HG03045 (cell line): ENCODE measurements at regions not wholly inside any gene's neighbourhood (a gene's known extent, or its start where the extent isn't known, plus 50 kb on each side); places are given as distances from the start of the nearest gene placed in this dataset.
"Not testable (repeated sequence)": the region's sequence is repeated elsewhere in the genome, so short reads cannot be mapped to it uniquely, and the experiment has no call there.

ENCODE experiments used
- ATAC-seq: cut with Tn5 transposase; IDR thresholded peaks from one replicate; pipeline ENCODE4 v1.9.1; 2021; ENCODE audit warnings: mild to moderate bottlenecking, moderate library complexity; ENCODE audit not compliant: unreplicated experiment

- ATAC-seq, result no peak
These were observed 226.4 kb upstream of the MON1B start for GRCh38 chr16:76964464-76965154.

GRCh38 chr16:76970087-76970744, 220.8 kb upstream of the MON1B start:
- ATAC-seq, result no peak

GRCh38 chr16:76970745-76971099, 220.3 kb upstream of the MON1B start:
- ATAC-seq, result no peak

DNA sequence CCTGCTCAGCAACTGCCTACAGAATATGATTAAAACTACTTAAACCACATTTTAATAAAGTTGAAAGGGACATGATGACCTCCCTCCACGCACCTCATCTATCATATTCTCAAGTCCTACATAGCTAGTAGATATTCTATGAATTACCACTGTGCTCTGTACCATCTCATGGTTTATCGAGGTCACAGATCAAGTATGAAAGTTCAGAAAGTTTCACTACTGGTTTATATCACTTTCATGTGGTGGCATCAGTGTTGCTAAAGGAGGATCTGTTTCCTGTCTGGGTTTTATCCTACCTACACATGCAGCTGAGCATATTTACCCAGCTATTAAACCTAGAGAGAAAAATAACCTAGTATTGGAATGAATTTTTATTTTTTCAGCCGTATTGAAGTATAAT, 214.9 kb upstream of the MON1B start:
- ATAC-seq, result no peak

- ATAC-seq, result no peak
These were observed 214.2 kb upstream of the MON1B start for GRCh38 chr16:76976756-76977155.

- no peak for ATAC-seq
These were observed 206.8 kb upstream of the MON1B start for GRCh38 chr16:76984196-76984595.

DNA sequence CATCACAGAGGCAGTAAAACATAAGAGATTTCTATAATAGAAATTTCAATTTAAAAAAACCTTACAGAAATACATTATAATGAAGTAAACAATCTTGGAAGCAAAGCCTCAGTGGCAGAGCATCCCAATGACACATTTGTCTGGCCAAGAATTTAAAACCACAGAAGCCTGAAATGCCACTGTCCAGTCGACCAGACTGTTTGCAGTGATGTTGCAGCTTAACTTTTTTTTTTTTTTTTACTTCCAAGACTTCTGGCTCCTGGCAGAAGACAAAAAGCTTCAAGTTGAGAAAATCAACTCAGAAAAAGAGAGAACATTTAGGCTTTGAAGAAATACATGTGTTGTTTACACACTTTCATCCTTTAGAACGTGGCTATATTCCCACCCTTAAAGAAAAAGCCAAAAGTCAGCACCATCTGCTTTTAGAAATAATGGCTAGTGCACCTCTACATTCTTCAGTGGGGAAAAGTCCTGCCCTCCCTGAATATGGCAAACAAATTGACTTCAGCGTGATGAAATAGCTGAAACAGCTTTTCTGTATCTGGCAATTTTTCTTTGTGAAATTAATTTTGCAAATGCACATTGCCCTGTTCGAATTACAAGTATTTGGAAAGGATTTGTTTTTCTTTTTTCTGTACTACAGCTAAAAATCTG, 205.5 kb upstream of the MON1B start:
- ATAC-seq, result no peak

DNA sequence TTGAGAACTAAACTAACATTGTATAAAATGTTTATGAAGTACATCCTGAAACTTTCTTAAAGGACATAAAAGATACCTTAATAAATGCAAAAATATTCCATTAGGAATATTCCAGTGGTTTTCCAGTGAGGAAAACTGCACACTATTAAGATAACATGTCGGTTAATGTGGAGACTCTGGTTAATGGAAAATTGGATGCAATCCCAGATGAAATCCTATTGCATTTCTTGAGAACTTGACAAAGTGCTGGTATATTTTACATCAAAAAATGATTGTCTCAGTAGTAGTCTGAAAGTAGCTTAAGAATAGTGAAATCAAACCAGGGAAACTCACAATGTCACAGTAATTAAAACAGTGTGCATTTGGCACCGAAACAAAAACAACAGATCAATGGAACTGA, 202.5 kb upstream of the MON1B start:
- ATAC-seq, result no peak

- ATAC-seq, result no peak
These were observed 188.3 kb upstream of the MON1B start for GRCh38 chr16:77002644-77003043.

DNA sequence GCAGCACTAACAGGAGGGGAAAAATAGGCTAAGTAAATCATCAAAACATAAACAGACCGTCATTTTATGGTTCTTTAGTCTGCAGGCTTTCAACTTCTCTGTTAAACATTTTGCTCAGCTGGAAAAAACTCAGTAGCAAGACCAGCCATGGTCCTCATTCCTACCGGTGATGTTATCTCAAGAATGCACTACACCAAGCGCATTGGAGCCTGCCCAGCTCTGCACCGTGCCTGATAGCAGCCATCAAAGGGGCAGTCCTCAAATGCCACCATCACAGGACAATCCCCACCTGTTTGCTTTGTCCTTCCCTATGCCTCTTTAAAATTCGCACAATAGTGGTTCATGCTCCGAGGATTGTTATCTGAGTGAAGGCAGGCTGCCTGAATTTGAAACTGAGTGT, 181.5 kb upstream of the MON1B start:
- ATAC-seq, result no peak

DNA sequence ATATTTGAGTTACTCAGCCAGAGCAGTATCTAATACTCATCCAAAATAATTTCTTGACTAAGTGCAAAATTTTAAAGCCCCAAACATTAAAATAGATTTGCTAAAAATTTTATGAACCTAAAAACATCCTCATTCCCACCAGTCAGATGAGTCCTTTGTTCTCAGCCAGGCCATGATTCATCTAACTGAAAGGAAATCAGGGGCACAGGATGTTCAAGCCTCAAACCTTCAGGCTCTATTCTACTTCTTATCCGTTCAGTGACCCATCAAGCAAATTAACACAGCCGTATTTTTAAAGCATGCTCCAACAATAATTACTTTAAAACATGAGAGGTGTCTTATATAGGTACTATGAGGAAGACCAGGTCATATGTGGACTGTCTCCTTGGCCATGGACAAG, 176.5 kb upstream of the MON1B start:
- no peak for ATAC-seq

DNA sequence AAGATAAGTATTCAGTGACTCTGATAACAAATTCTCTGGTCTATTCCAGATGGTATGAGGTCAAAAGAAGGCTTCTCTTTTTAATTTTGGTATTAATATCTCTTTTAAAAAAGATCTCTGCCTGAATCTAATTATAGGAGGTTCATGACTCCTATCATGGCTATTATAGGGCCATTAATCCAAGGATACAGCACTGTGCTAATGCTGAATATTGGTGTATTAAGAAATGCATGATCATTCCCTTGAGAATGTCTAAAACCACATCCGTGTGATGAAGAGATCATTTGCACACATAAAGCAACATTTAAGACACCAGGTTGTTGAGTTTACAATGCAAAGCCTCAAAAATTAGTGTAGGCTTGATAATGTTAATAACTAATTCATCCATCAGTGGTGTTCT, 160.4 kb upstream of the MON1B start:
- ATAC-seq, result no peak

GRCh38 chr16:77033516-77033915, 157.5 kb upstream of the MON1B start:
- ATAC-seq, result no peak

DNA sequence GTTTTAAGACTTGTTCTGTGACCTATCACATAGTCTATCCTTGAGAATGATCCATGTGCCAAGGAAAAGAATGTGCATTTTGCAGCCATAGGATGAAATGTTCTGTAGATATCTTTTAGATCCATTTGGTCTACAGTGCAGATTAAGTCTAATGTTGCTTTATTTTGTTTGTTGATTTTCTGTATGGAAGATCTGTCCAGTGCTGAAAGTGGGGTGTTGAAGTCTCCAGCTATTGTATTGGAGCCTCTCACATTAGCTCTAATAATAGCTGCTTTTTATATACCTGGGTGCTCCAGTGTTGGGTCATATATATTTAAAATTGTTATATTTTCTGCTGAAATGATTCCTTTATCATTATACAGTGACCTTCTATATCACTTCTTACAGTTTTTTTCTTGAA, 155.6 kb upstream of the MON1B start:
- no peak for ATAC-seq

DNA sequence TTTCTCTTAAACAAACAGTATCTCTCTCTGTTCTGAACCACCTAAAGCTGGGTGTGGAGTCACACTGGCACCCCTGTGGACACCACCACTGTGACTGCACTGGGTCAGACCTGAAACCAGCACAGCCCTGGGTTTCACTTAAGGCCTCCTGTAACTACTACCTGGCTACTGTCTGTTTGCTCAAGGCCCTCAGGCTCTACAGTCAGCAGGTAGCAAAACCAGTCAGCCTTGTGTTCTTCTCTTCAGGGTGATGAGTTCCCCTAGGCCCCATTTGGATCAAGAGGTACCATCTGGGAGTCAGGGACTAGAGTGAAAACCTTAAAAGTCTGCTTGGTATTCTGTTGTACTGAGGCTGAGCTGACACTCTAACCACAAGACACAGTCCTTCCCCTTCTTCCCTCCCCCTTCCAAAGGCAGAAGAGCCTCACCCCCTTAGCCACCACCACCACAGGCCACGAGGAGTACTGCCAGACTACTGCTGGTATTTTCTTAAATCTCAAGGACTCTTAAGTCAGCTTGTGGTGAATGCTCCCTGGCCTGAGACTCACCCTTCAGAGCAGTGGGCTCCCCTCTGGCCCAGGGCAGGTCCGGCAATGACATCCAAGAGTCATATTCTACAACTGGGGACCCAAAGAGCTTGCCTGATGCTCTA, 153.2 kb upstream of the MON1B start:
- ATAC-seq, result no peak

DNA sequence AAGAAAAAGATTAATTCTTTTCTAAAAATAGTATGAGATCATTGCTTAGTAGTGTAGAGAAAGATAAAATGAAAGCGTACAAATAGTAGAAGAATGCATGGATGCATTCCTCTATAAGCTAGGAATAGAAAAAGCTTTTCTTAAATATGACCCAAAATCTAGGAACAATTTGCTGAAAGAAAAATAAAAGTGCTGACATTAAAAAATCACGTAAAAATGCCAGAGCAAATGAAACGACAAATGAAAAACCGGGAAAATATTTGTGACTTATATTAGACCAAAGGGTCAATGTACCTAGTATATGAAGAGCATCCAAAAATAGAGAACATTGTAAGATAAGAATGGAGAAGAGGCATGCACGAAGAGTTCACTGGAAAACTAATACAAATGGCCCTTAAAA, 149.5 kb upstream of the MON1B start:
- no peak for ATAC-seq

DNA sequence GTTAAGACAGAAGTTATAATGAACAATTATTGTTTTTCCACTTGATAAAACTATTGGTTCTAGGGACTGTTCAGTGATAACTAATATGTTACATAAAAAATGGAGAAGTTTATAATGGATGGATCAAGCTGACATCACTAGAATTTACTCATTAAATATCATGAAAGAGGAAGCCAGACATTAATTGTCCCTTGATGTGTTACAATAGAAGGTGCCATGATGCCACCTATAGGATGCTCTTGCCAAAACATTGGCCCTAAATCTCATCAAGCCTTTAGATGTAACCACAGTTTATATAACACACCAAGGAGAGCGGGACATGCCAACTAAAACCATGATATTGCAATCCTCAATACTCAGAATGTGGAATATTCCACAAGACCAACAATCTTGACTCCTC, 147.9 kb upstream of the MON1B start:
- ATAC-seq, result no peak

DNA sequence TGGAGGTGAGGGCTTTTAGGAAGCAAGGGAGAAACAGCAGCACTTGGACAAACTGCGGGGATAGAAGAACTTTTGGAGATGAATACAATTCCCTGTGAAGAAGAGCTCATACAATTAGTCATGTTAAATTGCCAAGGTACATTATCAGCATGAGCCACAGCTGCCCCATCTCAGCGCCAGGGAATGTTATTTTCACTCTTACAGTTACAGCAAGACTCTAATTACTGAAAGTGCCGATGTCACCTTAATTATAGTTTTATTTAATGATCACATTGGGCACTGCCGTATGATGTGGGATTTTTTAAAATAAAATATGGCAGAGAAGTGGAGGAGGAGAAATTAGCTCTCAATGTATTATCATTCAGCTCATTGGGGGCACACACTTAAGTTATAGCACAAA, 144.8 kb upstream of the MON1B start:
- no peak for ATAC-seq

DNA sequence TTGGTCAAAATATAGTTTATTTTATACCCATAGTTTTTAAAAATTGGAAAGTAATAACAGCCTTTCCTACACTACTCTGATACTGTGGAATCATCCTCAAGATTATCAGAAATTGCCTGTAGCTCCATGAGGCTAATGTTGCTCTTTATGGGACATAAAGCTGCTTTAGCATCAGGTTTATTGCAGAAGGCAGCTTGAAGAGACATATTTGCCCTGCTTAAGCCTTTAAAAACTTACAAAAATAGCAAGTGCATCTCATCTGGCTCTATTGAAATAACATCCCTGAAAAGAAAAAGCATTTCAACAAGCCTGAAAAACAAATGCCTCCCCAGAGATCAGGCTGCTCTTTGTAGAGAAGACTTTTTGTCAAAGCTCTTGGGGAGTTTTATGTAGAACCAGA, 142.9 kb upstream of the MON1B start:
- ATAC-seq, result no peak

- no peak for ATAC-seq
These were observed 141.4 kb upstream of the MON1B start for GRCh38 chr16:77049577-77049976.

DNA sequence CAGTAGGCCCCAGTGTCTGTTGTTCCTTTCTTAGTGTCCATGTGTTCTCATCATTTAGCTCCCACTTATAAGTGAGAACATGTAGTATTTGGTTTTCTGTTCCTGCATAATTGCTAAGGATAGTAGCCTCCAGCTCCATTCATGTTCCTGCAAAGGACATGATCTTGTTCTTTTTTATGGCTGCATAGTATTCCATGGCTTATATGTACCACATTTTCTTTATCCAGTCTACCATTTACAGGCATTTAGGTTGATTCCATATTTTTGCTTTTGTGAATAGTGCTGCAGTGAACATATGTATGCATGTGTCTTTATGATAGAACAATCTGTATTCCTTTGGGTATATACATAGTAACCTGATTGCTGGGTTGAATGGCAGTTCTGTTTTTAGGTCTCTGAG, 134.4 kb upstream of the MON1B start:
- not testable (repeated sequence) for ATAC-seq

- no peak for ATAC-seq
These were observed 133.7 kb upstream of the MON1B start for GRCh38 chr16:77057161-77057774.
